SK-N-MC (cell line): ENCODE measurements at regions not wholly inside any gene's neighbourhood (a gene's known extent, or its start where the extent isn't known, plus 50 kb on each side); places are given as distances from the start of the nearest gene placed in this dataset.

ENCODE experiments used
- EZH2 ChIP-seq: fragments of 200-600 bp; sonication (generic); IDR thresholded peaks from one replicate; pipeline ENCODE4 v1.6.1; 2017; ENCODE audit warnings: antibody characterized with exemption
- FOXP2 ChIP-seq: optimal IDR thresholded peaks from 2 replicates; pipeline ENCODE3; 2011; ENCODE audit warnings: mild to moderate bottlenecking, moderate library complexity; ENCODE audit not compliant: insufficient read depth; ENCODE audit errors: extremely low read length, control extremely low read depth
- POLR2AphosphoS5 ChIP-seq: IDR thresholded peaks from 2 replicates; pipeline ENCODE4 v1.6.1; 2012; ENCODE audit warnings: mild to moderate bottlenecking, low read depth, low read length, borderline replicate concordance

- TF ChIP-seq POLR2AphosphoS5 (no peak), EZH2 (no peak), FOXP2 (no peak)
These were observed 389.8 kb downstream of the NDFIP2 start for GRCh38 chr13:79870766-79871165.
